Nephron progenitor cell (in vitro differentiated cells): ENCODE measurements at regions not wholly inside any gene's neighbourhood (a gene's known extent, or its start where the extent isn't known, plus 50 kb on each side); places are given as distances from the start of the nearest gene placed in this dataset.
A peak's percentile ranks its signal among the peaks of the same experiment; 100 is the strongest.

Experiments
- DNase-seq: peaks from one replicate; pipeline ENCODE4 v3.0.0; 2021
- H3K27ac Mint-ChIP-seq: 2 replicates; pipeline ENCODE4 v1.8.0; 2021; ENCODE audit warnings: mild to moderate bottlenecking, moderate library complexity, mixed read lengths
- H3K27me3 Mint-ChIP-seq: 2 replicates; pipeline ENCODE4 v1.8.0; 2021; ENCODE audit warnings: mild to moderate bottlenecking, low read depth, mixed read lengths; ENCODE audit not compliant: poor library complexity
- H3K36me3 Mint-ChIP-seq: 2 replicates; pipeline ENCODE4 v1.8.0; 2021; ENCODE audit warnings: low read depth, mixed read lengths
- H3K4me1 Mint-ChIP-seq: 2 replicates; pipeline ENCODE4 v1.8.0; 2021; ENCODE audit warnings: mixed read lengths
- H3K4me3 Mint-ChIP-seq: 2 replicates; pipeline ENCODE4 v1.8.0; 2021; ENCODE audit warnings: mild to moderate bottlenecking, moderate library complexity, mixed read lengths
- H3K9me3 Mint-ChIP-seq: 2 replicates; pipeline ENCODE4 v1.8.0; 2021; ENCODE audit warnings: mild to moderate bottlenecking, moderate library complexity, mixed read lengths
- TF ChIP-seq, protein P1 (sequence below): fragments of 200-600 bp; sonication (generic); IDR thresholded peaks from 2 replicates; pipeline ENCODE4 v1.5.0; 2021; ENCODE audit warnings: antibody characterized with exemption

DNA sequence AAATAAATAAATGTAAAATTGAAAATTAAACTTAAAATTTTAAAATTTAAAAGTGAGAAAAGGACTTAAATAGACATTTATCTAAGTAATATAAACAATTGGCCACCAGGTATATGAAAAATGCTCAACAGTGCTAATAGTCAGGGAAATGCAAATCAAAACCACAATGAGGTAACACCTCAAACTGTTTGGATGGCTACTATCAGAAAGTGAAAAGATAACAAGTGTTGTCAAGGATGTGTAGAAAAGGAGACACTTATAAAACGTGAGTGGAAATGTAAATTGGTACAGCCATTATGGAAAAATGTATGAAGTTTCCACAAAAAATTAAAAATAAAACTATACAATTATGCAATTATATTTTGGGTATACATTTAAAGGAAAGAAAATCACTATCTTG lies 752.2 kb downstream of the EFNB2 start:
- no peak for DNase-seq
- H3K27me3 Mint-ChIP-seq: no peaks in the 10 kb centered on the region
- no peaks in the 10 kb centered on the region for H3K4me1 Mint-ChIP-seq
- H3K9me3 Mint-ChIP-seq: no peaks in the 10 kb centered on the region
- no peak overlapping the region for H3K27ac Mint-ChIP-seq
- no peak overlapping the region for H3K4me3 Mint-ChIP-seq
- no peaks in the 10 kb centered on the region for H3K36me3 Mint-ChIP-seq
- TF ChIP-seq, protein P1, sequence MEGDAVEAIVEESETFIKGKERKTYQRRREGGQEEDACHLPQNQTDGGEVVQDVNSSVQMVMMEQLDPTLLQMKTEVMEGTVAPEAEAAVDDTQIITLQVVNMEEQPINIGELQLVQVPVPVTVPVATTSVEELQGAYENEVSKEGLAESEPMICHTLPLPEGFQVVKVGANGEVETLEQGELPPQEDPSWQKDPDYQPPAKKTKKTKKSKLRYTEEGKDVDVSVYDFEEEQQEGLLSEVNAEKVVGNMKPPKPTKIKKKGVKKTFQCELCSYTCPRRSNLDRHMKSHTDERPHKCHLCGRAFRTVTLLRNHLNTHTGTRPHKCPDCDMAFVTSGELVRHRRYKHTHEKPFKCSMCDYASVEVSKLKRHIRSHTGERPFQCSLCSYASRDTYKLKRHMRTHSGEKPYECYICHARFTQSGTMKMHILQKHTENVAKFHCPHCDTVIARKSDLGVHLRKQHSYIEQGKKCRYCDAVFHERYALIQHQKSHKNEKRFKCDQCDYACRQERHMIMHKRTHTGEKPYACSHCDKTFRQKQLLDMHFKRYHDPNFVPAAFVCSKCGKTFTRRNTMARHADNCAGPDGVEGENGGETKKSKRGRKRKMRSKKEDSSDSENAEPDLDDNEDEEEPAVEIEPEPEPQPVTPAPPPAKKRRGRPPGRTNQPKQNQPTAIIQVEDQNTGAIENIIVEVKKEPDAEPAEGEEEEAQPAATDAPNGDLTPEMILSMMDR: no peak

DNA sequence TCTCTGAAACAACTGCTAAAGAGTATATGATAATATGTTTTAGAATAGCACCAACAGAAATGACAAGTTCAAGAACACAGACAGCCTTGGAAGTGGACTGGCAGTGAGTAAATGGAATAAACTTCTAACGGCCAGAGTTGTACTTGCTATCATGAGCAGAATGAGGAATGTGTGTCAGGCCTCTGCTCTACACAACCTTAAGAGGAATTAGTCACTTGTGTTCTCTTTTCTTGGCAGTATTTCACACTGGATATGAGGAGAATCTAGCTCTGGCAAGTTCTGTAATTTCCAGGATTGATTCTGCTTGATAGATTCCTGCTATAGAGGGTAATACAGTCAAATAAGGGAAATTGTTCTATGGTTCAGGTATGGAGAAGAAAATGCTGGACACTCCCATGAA lies 757.3 kb downstream of the EFNB2 start:
- no peak overlapping the region for H3K27ac Mint-ChIP-seq
- no peak for DNase-seq
- H3K4me1 Mint-ChIP-seq: peaks cover 18% of the 10 kb centered on the region
- no peaks in the 10 kb centered on the region for H3K9me3 Mint-ChIP-seq
- H3K4me3 Mint-ChIP-seq: no peak overlapping the region
- no peaks in the 10 kb centered on the region for H3K36me3 Mint-ChIP-seq
- TF ChIP-seq, protein P1: no peak
- peaks cover 5% of the 10 kb centered on the region for H3K27me3 Mint-ChIP-seq

DNA sequence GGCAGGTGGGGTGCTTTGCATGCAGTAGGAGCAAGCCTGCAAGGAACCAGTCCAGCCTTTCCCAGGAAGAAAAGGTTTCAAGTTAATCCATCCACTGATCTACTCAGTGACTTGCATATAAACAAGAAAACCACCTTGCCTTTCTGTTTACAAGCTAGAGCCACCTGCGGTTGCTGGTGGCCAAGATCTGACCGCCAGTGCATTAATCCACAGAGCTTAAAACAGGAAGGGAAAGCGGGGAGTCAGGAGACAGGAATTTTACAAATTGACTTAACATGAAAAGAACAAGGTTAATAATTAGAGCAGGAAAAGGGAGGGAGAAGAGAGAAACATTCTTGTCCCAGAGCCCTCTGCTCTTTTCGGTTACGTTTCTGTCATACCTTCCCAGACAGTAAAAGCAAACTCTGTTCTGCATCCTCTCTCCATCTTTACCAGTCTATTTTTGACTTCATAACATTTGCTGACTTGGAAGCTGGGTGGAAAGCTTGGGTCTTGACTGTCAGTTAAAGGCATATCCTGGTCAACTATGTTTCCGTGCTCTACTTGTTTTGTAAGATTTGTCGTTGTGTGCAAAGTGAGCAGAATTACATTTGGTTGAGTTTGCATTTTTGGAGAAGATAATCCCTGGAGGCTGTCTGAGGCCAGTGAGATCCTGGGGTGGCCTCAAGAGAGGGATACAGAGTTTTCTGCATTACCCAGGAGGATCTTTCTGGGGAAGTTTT lies 760.6 kb downstream of the EFNB2 start:
- Mint-ChIP-seq H3K4me1 (peaks cover 24% of the 10 kb centered on the region), H3K4me3 (no peak overlapping the region), H3K36me3 (no peaks in the 10 kb centered on the region), H3K9me3 (peaks cover 7% of the 10 kb centered on the region), H3K27me3 (peaks cover 5% of the 10 kb centered on the region), H3K27ac (no peak overlapping the region)
- TF ChIP-seq, protein P1: no peak
- no peak for DNase-seq

DNA sequence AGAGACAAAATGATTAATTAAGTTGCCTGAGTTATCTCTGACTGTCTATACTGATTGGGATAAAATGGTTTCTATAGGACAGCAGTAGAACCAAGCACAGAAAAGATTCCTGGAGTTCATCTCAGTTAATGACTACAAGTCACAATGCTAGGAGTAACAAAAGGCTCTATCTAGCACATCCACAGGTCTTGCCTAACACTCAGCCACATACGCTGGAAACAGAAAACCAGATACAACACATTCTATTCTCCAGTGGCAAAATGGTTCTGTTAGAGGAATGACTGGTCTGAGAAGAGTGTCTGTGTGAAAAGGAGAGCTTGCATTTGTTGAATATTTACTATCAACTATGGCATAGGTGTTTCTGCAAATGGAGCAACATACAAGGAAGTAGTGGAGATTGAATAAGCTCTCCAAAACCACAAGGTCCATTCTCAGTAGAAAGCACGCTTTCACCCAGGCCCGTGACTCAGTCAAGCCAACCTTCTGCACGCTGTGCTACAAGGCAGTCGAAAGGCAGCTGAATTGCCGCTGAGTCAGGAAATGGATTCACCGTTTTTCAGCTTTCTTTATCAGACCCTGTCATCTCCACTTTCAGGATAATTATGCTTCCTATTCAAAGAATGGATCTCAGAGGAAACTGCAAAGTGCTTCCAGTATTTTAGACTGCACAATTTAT lies 761.5 kb downstream of the EFNB2 start:
- TF ChIP-seq, protein P1: no peak

DNA sequence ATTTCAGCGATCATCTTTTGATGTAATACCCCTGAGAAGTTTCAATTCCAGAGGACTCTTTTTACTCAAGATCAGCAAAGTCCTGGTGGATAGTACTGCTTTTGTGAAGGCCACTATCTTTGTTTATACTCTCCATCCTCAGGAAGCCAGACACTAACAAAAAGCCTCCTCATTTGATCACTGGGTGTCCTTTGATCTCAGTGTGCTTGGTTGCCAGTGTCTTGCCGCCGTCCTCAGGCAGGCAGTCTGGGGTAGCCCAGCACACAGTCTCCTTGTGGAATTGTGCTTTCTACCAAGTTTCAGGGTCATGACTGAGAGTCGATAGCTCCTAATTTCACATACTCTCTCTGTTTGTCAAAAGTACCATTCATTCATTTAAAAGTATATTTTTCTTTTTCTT lies 762.2 kb downstream of the EFNB2 start:
- Mint-ChIP-seq H3K9me3 (peaks cover 9% of the 10 kb centered on the region), H3K27me3 (peaks cover 5% of the 10 kb centered on the region), H3K4me3 (no peak overlapping the region), H3K36me3 (no peaks in the 10 kb centered on the region), H3K4me1 (peaks cover 24% of the 10 kb centered on the region), H3K27ac (peak overlapping the region; percentile 73)
- TF ChIP-seq, protein P1: no peak
- peak; percentile 9 for DNase-seq

More for the DNA sequence above, 761.5 kb downstream of the EFNB2 start:
- H3K27ac Mint-ChIP-seq: no peak overlapping the region
- peaks cover 24% of the 10 kb centered on the region for H3K4me1 Mint-ChIP-seq
- no peak overlapping the region for H3K4me3 Mint-ChIP-seq
- no peaks in the 10 kb centered on the region for H3K36me3 Mint-ChIP-seq
- peaks cover 5% of the 10 kb centered on the region for H3K27me3 Mint-ChIP-seq
- DNase-seq: no peak
- peaks cover 9% of the 10 kb centered on the region for H3K9me3 Mint-ChIP-seq
